Smooth muscle cell (in vitro differentiated cells): ENCODE measurements at regions not wholly inside any gene's neighbourhood (a gene's known extent, or its start where the extent isn't known, plus 50 kb on each side); places are given as distances from the start of the nearest gene placed in this dataset.

Experiments
- DNase-seq: peaks from one replicate; lab custom pipeline; 2025; ENCODE audit not compliant: unreplicated experiment; lab: John Stamatoyannopoulos, UW
- H2AFZ ChIP-seq: fragments of 200-600 bp; sonication (generic); 2 replicates; pipeline ENCODE4 v1.6.0; 2016; ENCODE audit warnings: antibody characterized with exemption, low read depth, mild to moderate bottlenecking
- H3F3A ChIP-seq: fragments of 200-600 bp; sonication (generic); 2 replicates; pipeline ENCODE4 v1.6.0; 2017; ENCODE audit warnings: antibody characterized with exemption, low read depth
- H3K27ac ChIP-seq: fragments of 200-600 bp; sonication (generic); 2 replicates; pipeline ENCODE4 v1.5.1; 2016; ENCODE audit warnings: low read depth, mild to moderate bottlenecking
- H3K27me3 ChIP-seq: fragments of 200-600 bp; sonication (generic); 2 replicates; pipeline ENCODE4 v1.6.1; 2016; ENCODE audit warnings: low read depth, mild to moderate bottlenecking
- H3K36me3 ChIP-seq: fragments of 200-600 bp; sonication (generic); 2 replicates; pipeline ENCODE4 v1.5.1; 2016; ENCODE audit warnings: low read depth
- H3K4me1 ChIP-seq: fragments of 200-600 bp; sonication (generic); 2 replicates; pipeline ENCODE4 v1.5.1; 2016; ENCODE audit warnings: low read depth
- H3K4me2 ChIP-seq: fragments of 200-600 bp; sonication (generic); 2 replicates; pipeline ENCODE4 v1.6.0; 2016; ENCODE audit warnings: mild to moderate bottlenecking
- H3K4me3 ChIP-seq: fragments of 200-600 bp; sonication (generic); 2 replicates; pipeline ENCODE4 v1.5.1; 2016; ENCODE audit warnings: mild to moderate bottlenecking
- H3K79me2 ChIP-seq: fragments of 200-600 bp; sonication (generic); 2 replicates; pipeline ENCODE4 v1.6.0; 2016; ENCODE audit warnings: low read depth, mild to moderate bottlenecking
- H3K9ac ChIP-seq: fragments of 200-600 bp; sonication (generic); 2 replicates; pipeline ENCODE4 v1.6.0; 2016; ENCODE audit warnings: low read depth
- H3K9me3 ChIP-seq: fragments of 200-600 bp; sonication (generic); replicated peaks from 2 replicates; pipeline ENCODE4 v1.5.1; 2016; ENCODE audit warnings: low read depth
- H4K20me1 ChIP-seq: fragments of 200-600 bp; sonication (generic); 2 replicates; pipeline ENCODE4 v1.6.0; 2016; ENCODE audit warnings: low read depth
- CTCF ChIP-seq: fragments of 200-600 bp; sonication (generic); IDR thresholded peaks from 2 replicates; pipeline ENCODE4 v1.5.1; 2017; ENCODE audit warnings: borderline replicate concordance, mild to moderate bottlenecking, antibody characterized with exemption; ENCODE audit not compliant: insufficient read depth, poor library complexity, severe bottlenecking
- WGBS: methylation state at CpG from one replicate; pipeline ENCODE4 v1.1.7; 2016; ENCODE audit warnings: low lambda C conversion rate; 5-methylcytosine and 5-hydroxymethylcytosine counted together

DNA sequence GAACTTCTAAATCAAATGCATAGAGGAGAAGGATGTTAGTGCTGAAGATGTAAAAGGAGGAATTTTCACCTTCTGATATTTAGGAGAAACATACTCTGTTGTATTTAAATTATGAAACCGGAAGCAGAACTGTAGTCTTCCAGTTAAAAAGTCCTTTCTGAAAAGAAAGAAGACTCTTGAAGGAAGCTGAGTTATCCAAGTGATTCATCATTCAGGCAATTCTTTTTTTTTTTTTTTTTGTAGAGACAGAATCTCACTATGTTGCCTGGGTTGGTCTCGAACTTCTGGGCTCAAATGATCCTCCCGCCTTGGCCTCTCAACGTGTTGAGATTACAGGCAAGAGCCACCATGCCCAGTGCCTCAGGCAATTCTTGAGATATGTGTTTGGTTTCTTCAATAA lies 424.8 kb upstream of the TPM1 start:
- Histone ChIP-seq H3K79me2 (peaks cover 5% of the 10 kb centered on the region), H2AFZ (no peak overlapping the region), H3K9me3 (no peaks in the 10 kb centered on the region), H3K27me3 (no peaks in the 10 kb centered on the region), H3K4me3 (no peak overlapping the region), H3K36me3 (no peaks in the 10 kb centered on the region), H3K4me2 (no peak overlapping the region), H3F3A (peaks cover 11% of the 10 kb centered on the region), H3K27ac (peak overlapping the region; percentile 83), H3K9ac (no peak overlapping the region), H3K4me1 (peaks cover 6% of the 10 kb centered on the region), H4K20me1 (peaks cover 2% of the 10 kb centered on the region)
- 82% methylated on average over 4 of the region's 4 CpGs for WGBS
- no peak for TF ChIP-seq CTCF
- no peak for DNase-seq

- no peaks in the 10 kb centered on the region for H3K9me3 ChIP-seq
- no peaks in the 10 kb centered on the region for H3K27me3 ChIP-seq
- WGBS: 32% methylated on average over 2 of the region's 2 CpGs
- H3K9ac ChIP-seq: no peak overlapping the region
- H3F3A ChIP-seq: peaks cover 11% of the 10 kb centered on the region
- peaks cover 6% of the 10 kb centered on the region for H3K4me1 ChIP-seq
- no peaks in the 10 kb centered on the region for H3K79me2 ChIP-seq
- H3K27ac ChIP-seq: peak overlapping the region; percentile 83
- H3K36me3 ChIP-seq: no peaks in the 10 kb centered on the region
- no peaks in the 10 kb centered on the region for H4K20me1 ChIP-seq
- TF ChIP-seq CTCF: peak; percentile 46
- H2AFZ ChIP-seq: no peak overlapping the region
- no peak for DNase-seq
- no peak overlapping the region for H3K4me3 ChIP-seq
- peak overlapping the region; percentile 51 for H3K4me2 ChIP-seq
Observed at GRCh38 chr15:62618432-62618831, 424.1 kb upstream of the TPM1 start.

- Histone ChIP-seq H3F3A (peaks cover 11% of the 10 kb centered on the region), H3K9me3 (no peaks in the 10 kb centered on the region), H3K4me2 (peak overlapping the region; percentile 51), H3K27ac (peak overlapping the region; percentile 83), H3K79me2 (no peaks in the 10 kb centered on the region), H2AFZ (no peak overlapping the region), H3K9ac (no peak overlapping the region), H3K4me3 (no peak overlapping the region), H3K4me1 (peaks cover 6% of the 10 kb centered on the region), H4K20me1 (no peaks in the 10 kb centered on the region), H3K27me3 (no peaks in the 10 kb centered on the region), H3K36me3 (no peaks in the 10 kb centered on the region)
- DNase-seq: no peak
- 75% methylated on average over 5 of the region's 5 CpGs for WGBS
- no peak for TF ChIP-seq CTCF
Observed at GRCh38 chr15:62618846-62619504, 423.6 kb upstream of the TPM1 start.

DNA sequence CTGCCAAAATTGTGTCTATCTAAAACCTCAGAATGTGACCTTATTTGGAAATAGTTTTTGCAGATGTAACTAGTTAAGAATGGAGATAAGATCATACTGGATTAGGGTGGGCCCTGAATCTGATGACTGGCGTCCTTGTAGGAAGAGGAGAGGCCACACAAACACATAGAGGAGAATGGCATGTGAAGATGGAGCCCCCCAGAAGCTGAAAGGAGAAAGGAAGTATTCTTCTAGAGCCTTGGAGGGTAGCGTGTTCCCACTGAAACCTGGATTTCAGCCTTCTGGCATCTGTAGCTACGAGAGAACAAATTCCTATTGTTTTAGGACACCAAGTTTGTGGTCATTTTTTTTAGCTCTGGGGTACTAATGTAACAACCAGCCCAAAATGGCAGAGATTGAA lies 423.0 kb upstream of the TPM1 start:
- no peaks in the 10 kb centered on the region for H3K79me2 ChIP-seq
- no peak overlapping the region for H2AFZ ChIP-seq
- H3F3A ChIP-seq: peaks cover 11% of the 10 kb centered on the region
- peak overlapping the region; percentile 83 for H3K27ac ChIP-seq
- H3K4me2 ChIP-seq: no peak overlapping the region
- peaks cover 6% of the 10 kb centered on the region for H3K4me1 ChIP-seq
- no peaks in the 10 kb centered on the region for H3K36me3 ChIP-seq
- H3K27me3 ChIP-seq: no peaks in the 10 kb centered on the region
- H4K20me1 ChIP-seq: no peaks in the 10 kb centered on the region
- DNase-seq: no peak
- H3K4me3 ChIP-seq: no peak overlapping the region
- TF ChIP-seq CTCF: no peak
- no peak overlapping the region for H3K9ac ChIP-seq
- H3K9me3 ChIP-seq: no peaks in the 10 kb centered on the region
- 85% methylated on average over 3 of the region's 3 CpGs for WGBS
